HFF-Myc (cell line): ENCODE measurements at regions not wholly inside any gene's neighbourhood (a gene's known extent, or its start where the extent isn't known, plus 50 kb on each side); places are given as distances from the start of the nearest gene placed in this dataset.

Source experiments
- DNase-seq: peaks from one replicate; pipeline ENCODE4 v3.0.0-alpha.2; 2011; ENCODE audit warnings: low read depth; ENCODE audit errors: extremely low read depth
- H3K4me3 ChIP-seq: replicated peaks from 2 replicates; pipeline ENCODE4 v1.5.1; 2011; ENCODE audit warnings: low read depth, mild to moderate bottlenecking, control low read depth, low read length
- TF ChIP-seq, protein P1 (sequence below): IDR thresholded peaks from 2 replicates; pipeline ENCODE4 v1.5.1; 2012; ENCODE audit warnings: mild to moderate bottlenecking, low read depth, low read length, control low read depth; ENCODE audit errors: missing control alignments

DNA sequence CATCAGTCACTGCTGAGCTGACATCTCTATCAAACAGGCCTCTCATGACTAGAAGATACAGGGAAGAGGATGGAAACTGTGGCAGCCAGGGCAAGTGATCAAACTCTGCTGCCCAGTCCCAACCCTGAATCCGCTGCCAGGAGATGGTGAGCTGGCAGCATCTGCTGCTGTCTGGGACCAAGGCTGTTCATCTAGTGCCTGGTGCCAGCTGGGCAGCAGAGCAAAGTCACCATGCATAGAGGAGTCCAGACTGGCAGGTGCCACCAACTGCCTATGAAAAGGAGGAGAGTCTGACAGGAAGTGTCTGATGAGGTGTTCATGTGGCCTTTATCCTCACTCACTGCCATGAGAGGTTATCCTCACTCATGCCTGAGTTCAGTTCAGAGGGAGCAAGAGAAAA, 518.9 kb downstream of the MID1IP1 start:
- TF ChIP-seq, protein P1, sequence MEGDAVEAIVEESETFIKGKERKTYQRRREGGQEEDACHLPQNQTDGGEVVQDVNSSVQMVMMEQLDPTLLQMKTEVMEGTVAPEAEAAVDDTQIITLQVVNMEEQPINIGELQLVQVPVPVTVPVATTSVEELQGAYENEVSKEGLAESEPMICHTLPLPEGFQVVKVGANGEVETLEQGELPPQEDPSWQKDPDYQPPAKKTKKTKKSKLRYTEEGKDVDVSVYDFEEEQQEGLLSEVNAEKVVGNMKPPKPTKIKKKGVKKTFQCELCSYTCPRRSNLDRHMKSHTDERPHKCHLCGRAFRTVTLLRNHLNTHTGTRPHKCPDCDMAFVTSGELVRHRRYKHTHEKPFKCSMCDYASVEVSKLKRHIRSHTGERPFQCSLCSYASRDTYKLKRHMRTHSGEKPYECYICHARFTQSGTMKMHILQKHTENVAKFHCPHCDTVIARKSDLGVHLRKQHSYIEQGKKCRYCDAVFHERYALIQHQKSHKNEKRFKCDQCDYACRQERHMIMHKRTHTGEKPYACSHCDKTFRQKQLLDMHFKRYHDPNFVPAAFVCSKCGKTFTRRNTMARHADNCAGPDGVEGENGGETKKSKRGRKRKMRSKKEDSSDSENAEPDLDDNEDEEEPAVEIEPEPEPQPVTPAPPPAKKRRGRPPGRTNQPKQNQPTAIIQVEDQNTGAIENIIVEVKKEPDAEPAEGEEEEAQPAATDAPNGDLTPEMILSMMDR = no peak
- no peak overlapping the region for H3K4me3 ChIP-seq
- DNase-seq = no peak

DNA sequence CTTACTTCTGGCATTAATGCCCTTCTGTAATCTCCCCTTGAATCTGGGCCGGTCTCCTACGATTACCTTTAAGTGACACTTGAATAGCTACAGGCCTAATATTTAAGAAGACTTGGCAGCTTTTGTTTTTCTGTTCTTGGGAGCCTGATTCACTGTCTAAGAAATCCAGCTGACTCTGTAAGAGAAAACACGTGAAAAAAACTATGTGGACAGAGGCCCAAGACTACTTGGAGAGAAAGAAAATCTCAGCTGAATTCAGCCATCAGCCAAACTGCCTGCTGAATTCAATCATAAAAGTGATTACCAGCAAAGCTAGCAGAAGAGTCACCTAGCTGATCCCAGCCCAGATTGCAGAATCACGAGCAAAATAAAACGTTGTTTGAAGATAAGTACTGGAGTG, 521.2 kb downstream of the MID1IP1 start:
- no peak overlapping the region for H3K4me3 ChIP-seq
- TF ChIP-seq, protein P1 = no peak
- no peak for DNase-seq

DNA sequence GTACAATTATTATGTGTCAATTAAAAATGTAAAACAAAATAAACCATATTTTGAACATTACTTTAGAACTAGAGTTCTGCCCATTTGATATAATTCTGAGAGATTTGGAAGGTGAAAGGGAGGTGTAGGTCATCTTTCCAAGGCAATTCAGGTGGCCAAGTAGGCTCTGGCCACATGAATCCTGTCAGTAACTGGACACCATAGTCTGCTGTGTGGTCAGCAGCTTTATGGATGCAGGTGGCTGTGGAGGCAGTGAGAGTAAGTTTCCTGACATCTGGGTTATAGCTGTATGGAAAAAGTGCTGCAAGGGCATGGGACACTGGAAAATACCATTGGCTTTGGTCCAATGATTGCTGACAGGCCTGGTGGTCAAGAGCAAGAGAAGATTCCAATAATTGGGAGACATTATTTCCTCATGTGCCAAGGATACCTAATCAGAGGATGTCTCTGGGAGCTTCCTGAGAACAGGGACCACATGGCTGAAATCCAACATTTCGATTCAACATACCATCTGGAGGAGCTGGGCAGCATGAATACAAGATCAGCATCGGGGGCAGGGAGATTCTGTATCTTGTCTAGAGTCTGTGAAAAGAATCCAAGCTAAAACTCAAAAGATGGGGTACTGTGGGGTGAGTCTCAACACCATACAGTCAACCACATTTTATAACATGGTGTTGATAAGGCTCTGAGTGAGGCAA, 523.1 kb downstream of the MID1IP1 start:
- TF ChIP-seq, protein P1 = no peak
- no peak overlapping the region for H3K4me3 ChIP-seq
- no peak for DNase-seq

DNA sequence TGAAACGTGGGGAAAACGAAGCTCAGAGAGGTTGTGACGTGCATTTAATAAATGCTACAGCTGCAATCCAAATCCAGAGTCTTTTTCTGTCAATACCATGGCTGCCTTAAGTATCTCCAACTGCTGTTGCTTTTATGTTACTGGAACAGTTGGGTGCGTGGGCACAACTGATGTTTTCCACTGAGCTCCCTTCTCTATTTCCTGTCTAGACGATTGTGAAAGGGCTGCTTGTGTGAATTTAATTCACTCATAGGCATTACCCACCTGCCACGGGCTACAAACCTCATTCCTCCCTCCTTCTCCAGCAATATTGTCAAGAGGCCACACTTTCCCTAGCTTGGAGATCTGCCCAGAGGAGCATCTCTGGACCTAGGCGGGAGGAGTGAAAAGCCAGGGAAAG, 526.0 kb downstream of the MID1IP1 start:
- TF ChIP-seq, protein P1 = no peak
- DNase-seq = no peak
- no peak overlapping the region for H3K4me3 ChIP-seq

DNA sequence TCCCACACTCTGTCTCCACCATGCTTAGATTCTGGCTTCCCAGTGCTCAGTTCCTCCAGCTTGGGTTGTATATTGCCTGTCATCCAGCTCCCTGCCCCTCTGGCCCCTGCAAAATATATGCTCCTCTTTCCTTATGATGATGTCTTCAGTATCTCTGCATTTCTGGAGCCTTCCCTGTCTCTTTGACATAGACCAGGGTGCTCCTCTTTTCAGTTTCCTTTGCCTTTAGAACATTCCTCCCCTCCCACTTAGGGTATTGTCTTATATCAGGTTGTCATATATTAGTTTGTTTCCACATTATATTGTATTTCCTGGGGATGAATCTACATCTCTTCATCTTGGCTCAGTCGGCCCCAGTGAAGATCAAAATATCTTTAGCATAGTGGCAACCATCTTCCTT, 526.4 kb downstream of the MID1IP1 start:
- no peak overlapping the region for H3K4me3 ChIP-seq
- DNase-seq = no peak
- TF ChIP-seq, protein P1 = no peak

- TF ChIP-seq, protein P1 = no peak
- H3K4me3 ChIP-seq = no peak overlapping the region
- no peak for DNase-seq
Measured at GRCh38 chrX:39328661-39329060, 527.4 kb downstream of the MID1IP1 start.
